ENCODE measurements at regions not wholly inside any gene's neighbourhood (a gene's known extent, or its start where the extent isn't known, plus 50 kb on each side); places are given as distances from the start of the nearest gene placed in this dataset.
"Not testable (repeated sequence)": the region's sequence is repeated elsewhere in the genome, so short reads cannot be mapped to it uniquely, and the experiment has no call there.

GRCh38 chr5:57366744-57367143 is 115.9 kb downstream of the ACTBL2 start:
- no peak overlapping the region for H3K27ac ChIP-seq
- no peaks in the 10 kb centered on the region for H3K36me3 ChIP-seq
- H3K27me3 ChIP-seq = no peaks in the 10 kb centered on the region
- TF ChIP-seq POLR2A (IDR thresholded peaks at IDR 0.05) = no peak
- TF ChIP-seq CTCF (IDR thresholded peaks at IDR 0.05) = no peak
- TF ChIP-seq EP300 (IDR thresholded peaks at IDR 0.05) = no peak
- DNase-seq = no peak
- intact Hi-C loops (cut with DNase I) = no loop called here
- H3K4me1 ChIP-seq (ENCODE audit: insufficient read depth) = no peaks in the 10 kb centered on the region
- no peak overlapping the region for H3K4me3 ChIP-seq
- no peaks in the 10 kb centered on the region for H3K9me3 ChIP-seq
- 84 to 100% (median 90%) methylated on average over 1 of the region's 1 CpG for WGBS, 3 donors

GRCh38 chr5:57362951-57363350 is 119.7 kb downstream of the ACTBL2 start:
- H3K4me3 ChIP-seq = no peak overlapping the region
- no peaks in the 10 kb centered on the region for H3K4me1 ChIP-seq (ENCODE audit: insufficient read depth)
- no peaks in the 10 kb centered on the region for H3K36me3 ChIP-seq
- H3K9me3 ChIP-seq = no peaks in the 10 kb centered on the region
- no peak for DNase-seq
- H3K27ac ChIP-seq = no peak overlapping the region
- WGBS, 3 donors = 18 to 41% (median 24%) methylated on average over 5 of the region's 5 CpGs
- no peaks in the 10 kb centered on the region for H3K27me3 ChIP-seq
- TF ChIP-seq EP300 (IDR thresholded peaks at IDR 0.05) (no peak), POLR2A (IDR thresholded peaks at IDR 0.05) (no peak), CTCF (IDR thresholded peaks at IDR 0.05) (no peak)
- intact Hi-C loops (cut with DNase I) = no loop called here

- H3K27ac ChIP-seq = no peak overlapping the region
- no peaks in the 10 kb centered on the region for H3K27me3 ChIP-seq
- no peak for DNase-seq
- intact Hi-C loops (cut with DNase I) = no loop called here
- H3K4me1 ChIP-seq (ENCODE audit: insufficient read depth) = no peaks in the 10 kb centered on the region
- 70 to 90% (median 87%) methylated on average over 1 of the region's 1 CpG for WGBS, 3 donors
- H3K4me3 ChIP-seq = no peak overlapping the region
- H3K36me3 ChIP-seq = no peaks in the 10 kb centered on the region
- TF ChIP-seq POLR2A (IDR thresholded peaks at IDR 0.05) (no peak), EP300 (IDR thresholded peaks at IDR 0.05) (no peak), CTCF (IDR thresholded peaks at IDR 0.05) (no peak)
- no peaks in the 10 kb centered on the region for H3K9me3 ChIP-seq
These were observed 121.7 kb downstream of the ACTBL2 start for GRCh38 chr5:57360871-57361270.

GRCh38 chr5:57358796-57359592 is 123.6 kb downstream of the ACTBL2 start:
- intact Hi-C loops (cut with DNase I) = no loop called here
- no peaks in the 10 kb centered on the region for H3K4me1 ChIP-seq (ENCODE audit: insufficient read depth)
- H3K9me3 ChIP-seq = no peaks in the 10 kb centered on the region
- no peak for DNase-seq
- H3K27ac ChIP-seq = no peak overlapping the region
- no peaks in the 10 kb centered on the region for H3K36me3 ChIP-seq
- no peak overlapping the region for H3K4me3 ChIP-seq
- TF ChIP-seq CTCF (IDR thresholded peaks at IDR 0.05) (no peak), EP300 (IDR thresholded peaks at IDR 0.05) (no peak), POLR2A (IDR thresholded peaks at IDR 0.05) (no peak)
- 73 to 74% (median 73%) methylated on average over 5 of the region's 5 CpGs for WGBS, 3 donors
- no peaks in the 10 kb centered on the region for H3K27me3 ChIP-seq

GRCh38 chr5:57356850-57357249 is 125.8 kb downstream of the ACTBL2 start:
- intact Hi-C loops (cut with DNase I); H3K9me3 ChIP-seq; H3K4me3 ChIP-seq; H3K4me1 ChIP-seq (ENCODE audit: insufficient read depth); DNase-seq; H3K27me3 ChIP-seq; H3K36me3 ChIP-seq; H3K27ac ChIP-seq: not testable (repeated sequence)
- WGBS, 3 donors = 90 to 94% (median 93%) methylated on average over 10 to 12 of the region's 16 CpGs

All from ovary (tissue), 7 donors.